ENCODE measurements at regions not wholly inside any gene's neighbourhood (a gene's known extent, or its start where the extent isn't known, plus 50 kb on each side); places are given as distances from the start of the nearest gene placed in this dataset.
"Not testable (repeated sequence)": the region's sequence is repeated elsewhere in the genome, so short reads cannot be mapped to it uniquely, and the experiment has no call there.

GRCh38 chr6:15922510-15923250, 206.2 kb upstream of the MYLIP start:
- DNase-seq, result no peak

GRCh38 chr6:15921243-15921642, 207.6 kb upstream of the MYLIP start:
- no peak for DNase-seq

GRCh38 chr6:15916581-15916980, 212.3 kb upstream of the MYLIP start:
- DNase-seq, result no peak

GRCh38 chr6:15915508-15916178, 213.2 kb upstream of the MYLIP start:
- DNase-seq, result no peak

GRCh38 chr6:15914553-15914952, 214.3 kb upstream of the MYLIP start:
- DNase-seq, result no peak

- DNase-seq, result no peak
Measured at GRCh38 chr6:15913573-15913972, 215.3 kb upstream of the MYLIP start.

- DNase-seq, result no peak
Measured at GRCh38 chr6:15912505-15913400, 216.1 kb upstream of the MYLIP start.

GRCh38 chr6:15911753-15912504, 217.0 kb upstream of the MYLIP start:
- DNase-seq, result no peak

- DNase-seq, result no peak
Measured at GRCh38 chr6:15909290-15910070, 219.4 kb upstream of the MYLIP start.

GRCh38 chr6:15908871-15909270, 220.0 kb upstream of the MYLIP start:
- no peak for DNase-seq

GRCh38 chr6:15907914-15908518, 220.9 kb upstream of the MYLIP start:
- DNase-seq, result no peak

- not testable (repeated sequence) for DNase-seq
Measured at GRCh38 chr6:15907220-15907913, 221.5 kb upstream of the MYLIP start.

GRCh38 chr6:15906420-15907016, 222.4 kb upstream of the MYLIP start:
- no peak for DNase-seq

- DNase-seq, result no peak
Measured at GRCh38 chr6:15905488-15906419, 223.1 kb upstream of the MYLIP start.

- no peak for DNase-seq
Measured at GRCh38 chr6:15904651-15905376, 224.1 kb upstream of the MYLIP start.

GRCh38 chr6:15901141-15902115, 227.5 kb upstream of the MYLIP start:
- no peak for DNase-seq

GRCh38 chr6:15898693-15899092, 230.2 kb upstream of the MYLIP start:
- no peak for DNase-seq
